NCI-H774 (cell line): ENCODE measurements at regions not wholly inside any gene's neighbourhood (a gene's known extent, or its start where the extent isn't known, plus 50 kb on each side); places are given as distances from the start of the nearest gene placed in this dataset.
"Not testable (repeated sequence)": the region's sequence is repeated elsewhere in the genome, so short reads cannot be mapped to it uniquely, and the experiment has no call there.

Experiments used
- DNase-seq: peaks from one replicate; lab custom pipeline; 2025; lab: John Stamatoyannopoulos, UW

DNA sequence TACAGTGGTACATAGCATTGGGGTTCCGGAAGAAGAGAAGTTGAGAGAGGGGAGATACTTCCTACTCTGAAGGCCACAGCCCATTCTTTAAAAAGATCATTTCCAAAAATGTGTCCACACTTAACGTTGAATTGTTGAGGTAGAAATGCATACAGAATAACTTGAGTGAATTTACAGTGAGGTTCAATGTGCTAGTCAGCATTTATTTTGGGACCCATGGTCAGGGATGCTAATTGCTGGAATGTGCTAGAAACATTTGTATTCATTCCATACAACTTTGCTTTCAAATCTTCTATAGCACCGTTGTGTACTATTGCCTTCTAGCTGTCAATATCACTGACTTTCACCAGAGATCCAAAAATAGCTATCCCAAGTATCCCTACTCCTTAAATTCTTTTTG lies 325.9 kb downstream of the SATB2 start:
- DNase-seq: no peak

DNA sequence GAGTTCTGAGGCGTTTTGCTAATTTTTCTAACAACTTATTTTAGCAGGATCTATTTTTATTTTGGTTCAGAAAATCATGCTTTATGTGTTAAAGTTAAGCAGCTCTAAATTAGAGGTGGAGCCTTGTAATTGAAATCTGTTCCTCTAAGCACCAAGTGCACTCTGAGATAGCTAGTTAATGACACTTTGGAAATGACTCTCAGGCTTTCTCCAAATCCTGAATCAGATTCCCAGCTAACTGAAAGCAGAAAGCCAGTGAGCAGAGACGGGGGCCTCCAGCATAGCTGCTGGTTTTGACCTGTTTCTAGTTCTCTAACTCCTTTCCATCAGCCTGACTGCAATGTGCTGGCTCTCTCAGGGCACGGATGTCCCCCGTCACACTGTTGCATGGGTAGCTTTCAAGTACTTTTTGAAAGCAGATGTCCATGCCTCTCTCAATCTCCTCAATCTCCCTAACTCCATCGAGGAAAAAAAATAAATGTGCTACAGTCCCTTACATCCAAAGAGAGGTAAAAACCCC lies 326.5 kb downstream of the SATB2 start:
- no peak for DNase-seq

DNA sequence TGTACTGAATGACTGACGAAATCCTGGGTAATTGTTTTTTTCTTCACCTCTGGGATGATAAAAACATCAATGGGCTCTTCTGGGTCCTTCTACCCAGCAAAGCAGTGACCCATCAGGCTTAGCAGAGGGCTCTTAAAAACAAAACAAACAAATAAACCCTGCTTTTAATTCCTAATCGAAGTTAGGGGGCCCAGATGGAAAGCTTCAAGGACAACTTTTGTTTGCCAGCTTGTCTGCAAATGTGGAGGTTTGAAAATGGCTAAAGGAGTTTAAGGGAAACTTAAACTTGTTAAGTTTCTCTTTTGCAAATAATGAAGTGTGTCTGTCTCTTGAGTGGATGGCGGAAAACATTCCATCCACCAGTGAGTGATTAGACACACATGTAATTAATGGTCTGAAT lies 327.2 kb downstream of the SATB2 start:
- no peak for DNase-seq

DNA sequence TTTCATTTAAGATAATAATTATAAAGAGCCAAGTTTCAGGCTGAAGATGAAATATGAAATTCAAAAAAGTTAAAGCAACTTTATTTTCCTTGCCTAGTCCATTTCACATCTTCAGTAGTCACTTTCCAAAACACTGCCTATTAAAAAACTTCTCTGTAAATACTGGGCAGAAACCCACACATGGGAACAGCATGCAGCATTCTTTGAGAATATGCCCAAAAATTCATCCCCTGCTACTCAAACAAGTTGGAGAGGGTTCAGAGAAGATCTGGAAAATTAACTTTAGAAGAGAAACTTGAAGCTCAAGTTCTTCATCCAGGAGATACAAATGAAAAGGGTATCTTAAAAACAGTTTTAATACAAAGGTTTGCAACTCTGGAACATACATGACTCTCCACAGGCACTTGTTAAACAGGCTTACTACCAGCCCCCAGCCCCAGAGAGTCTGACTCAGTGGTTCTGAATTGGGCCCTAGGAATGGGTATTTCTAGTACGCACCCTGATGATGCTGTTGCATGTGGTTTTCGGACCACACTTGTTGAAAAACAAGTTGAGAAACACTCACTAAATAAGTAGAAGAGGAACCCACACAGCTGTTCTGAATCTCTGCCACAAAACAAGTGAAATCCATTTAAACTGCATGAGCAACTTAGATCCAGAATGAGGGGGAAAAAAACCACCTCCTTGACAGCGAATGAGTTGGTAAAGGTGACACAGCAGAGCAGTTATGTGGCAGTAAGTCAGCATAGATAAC lies 329.1 kb downstream of the SATB2 start:
- DNase-seq: no peak

DNA sequence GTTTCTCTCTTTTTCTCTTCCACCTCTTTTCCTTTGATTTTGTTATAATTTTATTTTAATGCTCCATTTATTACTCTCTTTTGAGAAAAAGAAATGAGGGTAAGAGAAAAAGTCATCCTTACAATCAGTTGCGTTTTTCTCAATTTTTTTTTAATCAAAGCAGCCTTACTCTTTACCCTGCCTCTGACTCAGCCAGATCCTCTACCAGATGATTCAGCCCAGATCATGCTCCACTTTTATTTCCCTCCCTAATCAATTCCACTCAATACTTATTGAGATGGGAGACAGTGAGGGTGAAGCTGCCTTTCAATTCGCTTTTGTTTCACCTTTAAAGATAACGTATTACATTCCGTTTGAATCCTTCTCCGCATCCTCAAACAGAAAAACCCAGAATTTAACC lies 337.9 kb downstream of the SATB2 start:
- no peak for DNase-seq

DNA sequence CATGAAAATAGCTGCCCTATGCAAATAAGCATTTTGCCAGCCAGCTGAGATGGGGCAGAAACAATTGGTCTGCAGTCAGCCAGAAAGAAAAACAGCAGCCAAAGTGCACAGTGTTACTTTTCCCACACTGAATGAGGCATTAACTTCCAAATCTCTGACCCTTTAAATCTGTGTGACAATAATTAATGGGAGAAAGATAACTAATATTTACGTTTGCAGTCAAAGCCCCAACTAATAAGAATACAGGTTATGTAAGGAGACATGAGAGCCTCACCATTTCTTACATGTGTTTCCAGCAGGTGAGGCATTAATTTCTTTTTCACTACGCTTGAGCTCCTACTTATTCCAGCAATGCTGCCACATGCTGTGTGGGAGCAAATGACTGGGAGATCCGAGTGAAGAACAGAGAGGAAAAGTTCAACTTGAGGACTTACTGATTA lies 339.0 kb downstream of the SATB2 start:
- DNase-seq: no peak

DNA sequence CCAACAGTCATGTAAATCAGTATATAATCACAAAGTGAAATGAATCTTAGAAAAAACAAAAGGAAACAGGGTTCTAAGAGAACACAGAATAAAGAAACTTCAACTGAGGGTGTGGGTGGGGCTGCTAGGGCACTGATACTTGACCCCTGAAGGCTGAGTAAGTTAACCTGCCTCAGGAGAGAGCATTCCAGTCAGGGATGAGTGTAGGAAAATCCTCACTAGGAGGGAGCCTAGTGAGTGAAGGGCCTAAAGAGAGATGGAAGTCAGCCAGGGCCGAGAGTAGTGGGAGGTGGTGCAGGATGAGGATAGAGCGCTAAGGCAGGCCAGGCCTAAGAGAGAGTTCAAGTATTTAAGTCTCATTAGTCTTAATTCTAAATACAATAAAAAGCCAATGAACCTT lies 342.6 kb downstream of the SATB2 start:
- DNase-seq: no peak

DNA sequence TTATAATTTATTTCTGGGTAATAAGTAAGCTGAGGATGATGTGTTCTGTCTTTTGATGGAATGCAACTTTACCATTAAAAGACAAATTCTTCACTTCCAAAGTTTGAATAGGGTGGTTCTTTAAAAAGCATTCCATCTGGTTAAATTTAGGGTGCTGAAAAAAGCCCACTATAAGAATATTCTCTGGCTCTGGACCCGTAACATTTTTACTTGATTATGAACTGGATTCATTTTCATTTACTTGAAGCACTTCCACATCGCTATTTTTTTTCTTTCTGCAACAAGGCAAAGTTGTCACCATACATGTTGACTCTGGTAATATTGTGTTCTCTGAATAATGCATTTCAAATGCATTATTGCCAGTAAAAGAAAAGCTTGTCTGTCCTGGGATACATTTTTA lies 344.6 kb downstream of the SATB2 start:
- no peak for DNase-seq

DNA sequence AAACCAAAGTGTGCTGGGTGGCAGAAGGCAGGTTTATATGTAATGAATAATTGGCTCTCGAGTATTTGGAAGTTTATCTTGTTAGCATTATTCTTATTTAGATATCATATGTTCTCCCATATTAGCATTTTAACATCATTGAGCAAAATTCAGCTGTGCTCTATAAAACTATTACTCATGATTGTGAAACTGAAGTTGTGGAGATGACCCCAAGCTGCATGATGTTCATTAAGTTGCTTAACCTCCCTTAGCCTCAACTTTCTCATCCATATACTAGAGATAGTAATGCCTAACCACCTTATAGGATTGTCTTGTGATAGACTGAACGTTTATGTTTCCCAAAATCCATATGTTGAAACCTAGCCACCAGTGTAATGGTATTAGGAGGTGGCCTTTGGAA lies 346.3 kb downstream of the SATB2 start:
- DNase-seq: no peak

DNA sequence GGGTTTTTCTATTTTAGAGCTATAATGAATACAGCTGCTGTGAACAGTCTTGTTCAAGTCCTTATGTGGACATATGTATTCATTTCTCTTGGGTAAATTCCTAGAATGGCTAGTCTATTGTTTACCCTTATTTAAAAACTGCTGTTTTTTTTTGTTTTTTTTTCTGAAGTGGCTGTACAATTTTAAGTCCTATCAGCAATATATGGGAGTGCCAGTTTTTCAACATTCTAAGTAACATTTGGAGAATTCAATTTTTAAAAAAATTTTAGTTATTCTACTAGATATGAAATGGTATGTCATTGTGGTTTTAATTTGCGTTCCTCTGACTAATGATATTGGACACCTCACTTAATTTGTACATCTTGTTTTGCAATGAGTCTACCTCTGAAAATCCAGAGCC lies 349.7 kb downstream of the SATB2 start:
- no peak for DNase-seq

DNA sequence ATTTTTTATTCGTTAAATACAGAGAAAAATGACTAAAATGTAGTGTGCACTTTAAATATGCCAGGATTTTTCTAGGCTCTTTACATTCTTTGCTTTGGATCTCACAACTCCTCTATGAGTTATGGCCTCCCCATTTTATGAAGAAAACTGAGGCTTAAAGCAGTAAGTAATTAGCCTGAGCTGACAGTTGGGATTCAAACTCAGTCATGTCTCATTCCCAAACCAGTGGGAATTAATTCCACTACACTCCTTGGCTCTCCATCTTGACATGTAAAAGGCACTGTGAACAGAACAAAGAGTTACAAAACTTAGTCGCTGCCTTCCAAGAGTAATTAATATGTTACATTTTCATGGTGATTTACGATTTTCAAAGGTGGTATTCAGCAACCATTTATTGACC lies 351.9 kb downstream of the SATB2 start:
- DNase-seq: no peak

DNA sequence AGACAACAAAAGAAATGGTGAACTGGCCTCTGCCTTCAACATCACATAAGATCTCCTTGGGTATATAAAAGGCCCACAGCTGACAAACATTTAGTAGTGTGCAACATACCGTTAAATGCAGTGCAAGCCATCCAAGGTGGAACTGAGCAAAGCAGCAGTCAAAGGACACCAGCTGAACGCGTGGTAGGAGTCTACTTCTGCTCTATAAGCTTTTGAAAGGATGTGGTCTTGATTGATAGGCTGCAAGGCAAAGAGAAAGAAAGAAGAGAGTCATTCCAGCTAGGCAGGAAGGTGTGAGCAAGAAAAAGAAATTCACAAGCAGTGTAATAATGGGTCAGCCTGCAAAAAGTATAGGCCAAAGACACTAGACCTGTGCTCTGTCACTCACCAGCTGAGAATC lies 356.3 kb downstream of the SATB2 start:
- DNase-seq: no peak

DNA sequence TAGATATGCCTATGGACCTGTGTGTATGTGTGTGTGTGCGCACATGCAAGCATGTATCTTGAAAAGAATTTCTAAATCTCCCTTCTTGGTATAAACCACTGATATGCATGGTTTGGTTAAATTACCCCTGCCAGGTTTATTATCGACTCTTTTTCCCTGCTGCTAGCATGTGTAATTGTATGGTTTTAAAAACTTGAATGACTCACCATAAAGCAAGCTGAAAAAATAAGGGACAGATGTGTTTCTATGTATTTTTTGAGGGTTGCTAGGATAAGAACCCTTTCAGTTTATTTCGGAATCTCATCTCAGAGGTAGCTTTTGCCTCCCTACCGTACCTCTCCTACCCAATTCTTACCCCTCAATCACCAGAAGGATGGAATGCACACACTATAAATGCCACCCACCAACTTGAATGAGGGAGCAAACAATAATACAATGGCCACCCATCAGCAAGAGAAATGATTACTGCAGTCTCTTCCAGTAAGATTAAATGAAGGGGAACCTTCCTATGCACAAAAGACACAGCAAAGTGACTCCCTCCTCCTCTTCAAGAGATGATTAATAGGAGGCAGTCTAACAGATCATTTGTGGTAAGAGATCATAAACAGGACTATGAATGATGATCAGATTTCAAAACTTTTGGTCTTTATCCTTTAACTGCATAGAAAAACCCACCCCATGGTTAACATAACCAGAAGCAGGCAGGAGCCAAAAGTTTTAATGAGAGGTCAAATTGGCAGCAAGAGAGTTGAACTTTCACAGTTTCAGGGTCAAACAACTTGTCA lies 357.2 kb downstream of the SATB2 start:
- DNase-seq: no peak

DNA sequence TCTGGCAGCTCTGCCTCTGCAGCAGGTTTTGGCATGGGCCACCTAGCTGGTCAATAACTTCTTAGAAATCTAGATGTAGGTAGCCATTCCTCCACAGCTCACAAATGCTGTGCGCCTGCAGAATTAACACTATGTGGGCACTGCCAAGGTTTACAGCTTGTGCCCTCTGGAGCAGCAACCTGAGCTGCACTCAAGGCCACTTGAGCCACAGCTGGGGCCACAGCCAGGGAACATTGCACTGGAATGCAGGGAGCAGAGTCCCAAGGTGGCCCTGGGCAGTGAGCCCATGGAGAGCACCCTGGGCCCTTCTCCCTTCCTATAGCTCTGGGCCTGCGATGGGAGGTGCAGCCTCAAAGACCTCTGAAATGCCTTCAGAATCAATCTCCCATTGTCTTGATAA lies 365.3 kb downstream of the SATB2 start:
- DNase-seq: no peak

DNA sequence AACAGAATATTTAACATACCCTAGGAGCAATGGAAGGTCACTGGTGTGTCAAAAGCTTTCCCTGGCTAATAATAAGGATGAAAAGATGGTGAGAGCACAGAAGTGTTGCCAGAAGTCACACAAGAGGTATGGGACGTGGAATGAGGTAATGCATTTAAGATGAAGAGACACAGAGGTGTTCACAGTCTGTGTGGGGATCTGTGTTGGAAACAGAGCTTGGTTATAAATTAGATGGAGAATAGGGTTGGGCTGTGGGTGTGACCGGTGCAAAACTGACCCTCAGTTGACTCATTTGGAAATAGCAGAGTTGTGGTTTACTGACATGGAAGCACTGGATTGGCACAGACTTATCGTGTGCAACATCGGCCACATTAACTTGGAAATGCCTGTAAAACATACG lies 372.5 kb downstream of the SATB2 start:
- DNase-seq: no peak

DNA sequence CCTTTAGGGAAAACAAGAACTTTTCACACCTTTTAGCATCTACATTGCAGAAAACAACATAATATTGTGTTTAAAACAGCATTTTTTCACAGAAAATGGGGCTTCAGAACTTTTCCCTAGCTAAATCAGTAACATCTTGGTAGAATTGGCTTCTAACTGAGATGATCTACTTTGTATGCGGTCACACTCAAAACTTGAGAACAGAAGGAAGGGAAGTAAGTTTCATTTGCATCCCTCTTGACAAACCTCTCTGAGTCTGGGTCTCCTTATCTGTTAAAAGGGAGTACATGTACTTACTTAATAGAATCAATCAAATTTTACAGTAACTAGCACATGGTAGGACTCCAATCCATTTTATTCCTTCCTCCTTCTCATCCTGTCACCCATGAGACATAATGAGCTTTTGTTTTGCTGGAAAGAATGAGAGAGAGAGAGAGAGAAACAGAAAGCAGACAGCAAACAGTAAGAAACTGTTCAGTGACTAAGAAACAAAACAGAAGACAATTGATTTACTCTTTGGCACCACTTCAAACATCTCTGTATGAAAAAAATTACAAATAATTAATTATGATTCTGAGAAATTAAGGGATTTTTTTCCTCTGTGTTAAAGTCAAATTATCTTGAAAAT lies 387.3 kb downstream of the SATB2 start:
- DNase-seq: no peak

DNA sequence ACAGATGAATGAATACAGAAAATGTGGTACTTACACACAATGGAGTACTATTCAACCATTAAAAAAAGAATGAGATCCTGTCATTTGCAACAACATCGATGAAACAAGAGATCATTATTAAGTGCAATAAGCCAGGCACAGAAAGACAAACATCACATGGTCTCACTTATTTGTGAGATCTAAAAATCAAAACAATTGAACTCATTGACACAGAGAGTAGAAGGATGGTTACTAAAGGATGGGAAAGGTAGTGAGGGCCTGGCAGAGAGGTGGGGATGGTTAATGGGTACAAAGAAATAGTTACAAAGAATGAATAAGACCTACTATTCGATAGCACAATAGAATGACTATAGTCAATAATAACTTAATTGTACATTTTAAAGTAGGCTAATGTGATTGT lies 393.5 kb downstream of the SATB2 start:
- no peak for DNase-seq

DNA sequence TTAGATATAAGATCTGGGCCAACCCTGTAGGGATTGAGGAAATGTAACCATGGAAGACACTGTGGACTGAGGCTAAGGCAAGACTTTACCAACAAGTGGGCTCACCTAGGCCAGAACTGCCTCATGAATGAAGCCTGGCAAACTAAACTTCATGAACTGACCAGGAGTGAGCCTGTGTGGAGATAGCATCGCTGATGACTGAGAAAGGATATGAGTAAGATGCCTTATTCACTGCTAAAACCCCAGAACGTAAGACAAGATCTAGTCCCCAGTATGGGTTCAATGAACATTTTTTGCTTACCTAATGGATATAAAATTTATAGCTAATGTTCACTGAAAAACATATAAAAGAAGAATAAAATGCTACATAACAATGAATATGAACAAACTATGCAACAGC lies 399.8 kb downstream of the SATB2 start:
- no peak for DNase-seq

DNA sequence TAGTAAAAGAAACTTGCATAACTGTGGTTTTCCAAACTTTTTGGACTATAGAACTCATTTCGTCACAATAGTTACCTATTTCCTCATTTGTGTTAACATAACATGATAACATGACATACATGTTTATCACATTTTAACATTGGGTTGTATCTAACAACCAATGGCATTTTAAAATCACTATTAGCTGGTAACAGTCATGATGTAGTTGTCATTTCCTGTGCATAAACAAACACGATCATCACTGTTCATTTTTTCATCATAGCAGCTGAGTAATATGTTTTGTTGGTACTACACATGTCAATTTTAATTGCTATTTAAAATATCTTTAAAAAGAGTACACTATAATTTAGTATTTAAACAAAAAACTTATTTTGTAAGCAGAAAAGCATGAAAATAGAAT lies 402.4 kb downstream of the SATB2 start:
- DNase-seq: no peak

DNA sequence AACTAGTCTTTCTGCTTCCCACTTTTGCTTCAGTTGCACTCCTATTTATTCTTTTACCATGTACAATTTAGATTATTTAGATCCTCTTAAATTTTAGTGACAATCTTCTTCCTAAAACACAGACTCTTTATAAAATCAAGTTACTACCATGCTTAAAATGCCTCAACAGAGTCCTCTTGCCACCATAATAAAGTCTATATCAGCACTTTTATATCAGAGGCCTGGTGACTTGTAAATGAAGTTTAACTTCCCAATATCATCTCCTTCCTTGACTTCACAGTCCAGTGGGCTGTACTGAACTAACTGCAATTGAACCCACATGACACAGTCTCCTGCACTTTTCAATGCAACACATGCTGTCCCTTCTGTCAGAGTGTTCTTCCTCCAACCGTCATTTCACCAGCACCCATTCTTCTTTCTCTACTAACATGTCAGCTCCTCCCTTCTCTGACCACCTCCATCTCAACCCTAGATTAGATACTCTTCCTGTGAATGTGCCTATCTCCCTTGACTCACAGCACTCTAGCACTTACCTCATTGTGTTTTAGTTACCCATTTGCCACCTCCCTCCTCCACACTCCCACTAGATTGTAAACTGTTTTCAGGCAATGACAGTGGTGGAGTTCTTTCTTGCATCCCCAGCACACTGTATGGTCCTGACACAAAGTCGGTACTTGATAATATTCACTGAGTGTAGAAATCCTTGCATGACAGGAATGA lies 414.9 kb downstream of the SATB2 start:
- DNase-seq: no peak

DNA sequence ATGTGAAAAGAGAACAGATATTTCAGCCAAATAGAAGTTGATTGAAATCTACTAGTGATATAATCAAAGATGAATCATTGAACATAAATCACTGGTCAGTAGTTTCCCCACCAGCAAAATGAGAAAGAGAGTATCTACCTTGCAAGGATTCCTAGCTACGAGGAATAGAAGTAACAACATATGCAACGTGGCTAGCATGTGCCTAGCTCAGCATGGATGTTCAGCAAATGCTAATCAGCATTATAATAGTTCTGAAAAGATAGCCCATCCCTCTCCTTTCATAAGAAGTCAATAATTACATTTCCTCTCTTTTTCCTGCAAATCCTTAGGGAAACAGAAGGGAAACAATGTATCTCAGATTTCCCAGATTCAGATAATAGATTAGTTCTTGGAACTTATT lies 417.2 kb downstream of the SATB2 start:
- DNase-seq: no peak

DNA sequence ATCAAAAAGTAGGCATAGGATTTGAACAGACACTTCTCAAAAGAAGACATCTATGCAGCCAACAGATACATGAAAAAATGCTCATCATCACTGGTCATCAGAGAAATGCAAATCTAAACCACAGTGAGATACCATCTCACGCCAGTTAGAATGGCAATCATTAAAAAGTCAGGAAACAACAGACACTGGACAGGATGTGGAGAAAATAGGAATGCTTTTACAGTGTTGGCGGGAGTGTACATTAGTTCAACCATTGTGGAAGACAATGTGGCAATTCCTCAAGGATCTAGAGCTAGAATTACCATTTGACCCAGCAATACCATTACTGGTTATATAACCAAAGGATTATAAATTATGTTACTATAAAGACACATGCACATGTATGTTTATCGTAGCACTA lies 424.0 kb downstream of the SATB2 start:
- not testable (repeated sequence) for DNase-seq
